NT2/D1 (cell line): ENCODE measurements at regions not wholly inside any gene's neighbourhood (a gene's known extent, or its start where the extent isn't known, plus 50 kb on each side); places are given as distances from the start of the nearest gene placed in this dataset.

Experiments
- DNase-seq: peaks from one replicate; pipeline ENCODE4 v3.0.0-alpha.2; 2011; ENCODE audit warnings: low read depth, low spot score
- H3K27me3 ChIP-seq: 2 replicates; pipeline ENCODE4 v1.6.0; 2011; ENCODE audit warnings: mild to moderate bottlenecking; ENCODE audit not compliant: insufficient read length, insufficient read depth
- H3K36me3 ChIP-seq: 2 replicates; pipeline ENCODE4 v1.6.1; 2011; ENCODE audit warnings: mild to moderate bottlenecking, low read length, mixed read lengths; ENCODE audit not compliant: insufficient read depth, insufficient read length
- H3K4me1 ChIP-seq: 2 replicates; pipeline ENCODE4 v1.5.1; 2011; ENCODE audit not compliant: insufficient read depth, insufficient read length
- H3K4me3 ChIP-seq: 2 replicates; pipeline ENCODE4 v1.5.1; 2011; ENCODE audit warnings: low read depth; ENCODE audit not compliant: insufficient read length
- H3K9ac ChIP-seq: 2 replicates; pipeline ENCODE4 v1.6.0; 2011; ENCODE audit warnings: low read depth; ENCODE audit not compliant: insufficient read length
- H3K9me3 ChIP-seq: 2 replicates; pipeline ENCODE4 v1.5.1; 2011; ENCODE audit warnings: mild to moderate bottlenecking, low read length; ENCODE audit not compliant: insufficient read depth
- SUZ12 ChIP-seq: IDR thresholded peaks from 2 replicates; pipeline ENCODE4 v1.6.1; 2011; ENCODE audit not compliant: insufficient read length, insufficient read depth; ENCODE audit errors: extremely low read depth
- YY1 ChIP-seq: IDR thresholded peaks from 2 replicates; pipeline ENCODE4 v1.6.1; 2011; ENCODE audit not compliant: insufficient read length, insufficient read depth
- ZNF274 ChIP-seq: IDR thresholded peaks from 2 replicates; pipeline ENCODE4 v1.6.1; 2011; ENCODE audit warnings: mild to moderate bottlenecking, low read depth, low read length

DNA sequence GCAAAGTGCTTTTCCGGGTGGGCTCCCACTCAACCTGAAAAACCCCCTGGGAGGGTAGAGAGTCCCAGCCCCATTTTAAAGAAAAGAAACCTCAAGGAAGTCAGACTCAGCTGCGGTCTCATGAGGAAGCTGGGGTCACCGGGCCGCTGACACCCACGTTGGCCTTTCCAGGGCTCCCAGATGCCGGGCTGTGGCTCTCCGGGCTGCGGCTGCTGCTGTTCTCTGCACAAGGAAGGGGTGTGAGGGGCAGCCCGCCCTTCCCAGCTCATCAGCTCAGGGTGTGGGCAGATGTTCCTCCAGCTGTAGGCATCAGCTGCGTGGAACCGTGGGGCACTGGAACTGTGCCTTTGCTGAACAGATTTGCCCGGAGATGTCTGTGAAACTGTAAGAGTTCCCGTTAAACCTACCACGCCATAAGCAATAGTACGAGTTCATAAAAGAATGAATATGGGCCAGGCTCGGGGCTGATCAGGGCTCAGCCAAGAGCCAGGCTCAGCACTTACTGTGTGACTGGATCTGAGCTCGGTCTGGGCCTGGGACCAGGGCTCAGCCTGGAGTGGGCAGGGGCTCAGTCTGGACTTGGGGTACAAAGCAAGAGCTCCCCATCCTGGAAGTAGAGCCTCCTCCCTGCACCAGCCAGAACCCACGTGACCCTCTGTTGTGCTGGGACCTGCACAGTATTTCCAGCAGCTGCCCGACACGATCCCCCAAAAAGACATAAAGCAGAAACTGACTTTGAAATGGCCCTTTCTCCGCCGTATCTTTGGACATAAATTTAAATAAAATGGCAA lies 130.2 kb upstream of the PPP1R26 start:
- Histone ChIP-seq H3K4me3 (no peak overlapping the region), H3K4me1 (peaks cover 13% of the 10 kb centered on the region), H3K9me3 (peaks cover 11% of the 10 kb centered on the region; the same call in 1 of the 2 replicates), H3K9ac (peak overlapping the region; percentile 53), H3K27me3 (no peaks in the 10 kb centered on the region), H3K36me3 (no peaks in the 10 kb centered on the region)
- no peak for DNase-seq
- TF ChIP-seq YY1: no peak
- no peak for TF ChIP-seq SUZ12
- no peak for TF ChIP-seq ZNF274

DNA sequence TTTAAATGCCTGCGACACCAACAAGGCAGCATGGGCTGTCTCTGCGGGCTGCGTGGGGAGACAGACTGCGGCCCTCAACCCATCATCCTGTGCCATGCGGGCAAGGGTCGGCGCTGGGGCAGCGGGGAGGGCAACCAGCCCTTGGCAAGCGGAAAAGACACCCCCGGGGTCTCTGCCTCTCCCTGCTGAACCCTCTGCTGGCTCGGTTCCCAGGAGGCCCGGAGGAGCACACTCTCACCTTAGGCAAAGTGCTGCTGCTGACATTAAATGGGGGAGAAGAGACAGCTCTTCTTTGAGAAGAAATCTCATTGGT lies 129.6 kb upstream of the PPP1R26 start:
- DNase-seq: no peak
- TF ChIP-seq ZNF274 (no peak), SUZ12 (no peak), YY1 (no peak)

GRCh38 chr9:135353935-135354334 lies 125.6 kb upstream of the PPP1R26 start:
- H3K27me3 ChIP-seq: no peaks in the 10 kb centered on the region
- DNase-seq: no peak
- peaks cover 4% of the 10 kb centered on the region for H3K4me1 ChIP-seq
- no peak overlapping the region for H3K9ac ChIP-seq
- peaks cover 11% of the 10 kb centered on the region; the same call in 1 of the 2 replicates for H3K9me3 ChIP-seq
- TF ChIP-seq ZNF274: no peak
- TF ChIP-seq YY1: no peak
- no peak for TF ChIP-seq SUZ12
- no peaks in the 10 kb centered on the region for H3K36me3 ChIP-seq
- H3K4me3 ChIP-seq: no peak overlapping the region

More for the DNA sequence above, 129.6 kb upstream of the PPP1R26 start:
- Histone ChIP-seq H3K27me3 (no peaks in the 10 kb centered on the region), H3K9me3 (peaks cover 11% of the 10 kb centered on the region; the same call in 1 of the 2 replicates), H3K4me3 (no peak overlapping the region), H3K36me3 (no peaks in the 10 kb centered on the region), H3K9ac (no peak overlapping the region), H3K4me1 (peaks cover 13% of the 10 kb centered on the region)

GRCh38 chr9:135355521-135356011 lies 124.0 kb upstream of the PPP1R26 start:
- Histone ChIP-seq H3K36me3 (no peaks in the 10 kb centered on the region), H3K4me1 (peaks cover 3% of the 10 kb centered on the region), H3K27me3 (no peaks in the 10 kb centered on the region), H3K9me3 (peaks cover 11% of the 10 kb centered on the region; the same call in 1 of the 2 replicates), H3K9ac (no peak overlapping the region), H3K4me3 (no peak overlapping the region)
- no peak for DNase-seq
- TF ChIP-seq ZNF274 (no peak), YY1 (no peak), SUZ12 (no peak)

GRCh38 chr9:135356021-135356420 lies 123.6 kb upstream of the PPP1R26 start:
- no peaks in the 10 kb centered on the region for H3K36me3 ChIP-seq
- H3K9me3 ChIP-seq: peaks cover 11% of the 10 kb centered on the region; the same call in 1 of the 2 replicates
- H3K27me3 ChIP-seq: no peaks in the 10 kb centered on the region
- peaks cover 3% of the 10 kb centered on the region for H3K4me1 ChIP-seq
- TF ChIP-seq ZNF274: no peak
- TF ChIP-seq YY1: no peak
- no peak for TF ChIP-seq SUZ12
- DNase-seq: no peak
- H3K9ac ChIP-seq: no peak overlapping the region
- no peak overlapping the region for H3K4me3 ChIP-seq

DNA sequence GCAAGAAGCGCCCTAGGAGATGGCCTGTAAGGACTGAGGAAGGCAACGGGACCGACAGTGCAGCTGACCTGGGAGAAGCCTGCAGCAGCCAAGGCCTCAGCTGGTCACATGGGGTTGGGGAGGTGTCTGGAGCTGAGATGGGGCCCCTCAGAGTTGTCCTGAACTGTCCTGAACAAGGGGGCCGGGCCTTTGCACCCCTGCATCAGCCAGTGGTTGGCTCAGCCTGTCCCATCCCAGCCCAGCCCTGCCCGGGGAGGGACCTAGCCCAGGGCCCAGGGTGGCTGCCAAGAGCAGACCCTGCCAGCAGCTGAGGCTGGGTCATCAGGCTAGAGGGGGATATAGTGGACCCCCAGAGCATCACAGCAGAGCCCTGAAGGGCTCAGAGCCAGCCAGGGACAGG lies 122.8 kb upstream of the PPP1R26 start:
- Histone ChIP-seq H3K4me3 (no peak overlapping the region), H3K27me3 (no peaks in the 10 kb centered on the region), H3K4me1 (peaks cover 3% of the 10 kb centered on the region), H3K36me3 (no peaks in the 10 kb centered on the region), H3K9me3 (peaks cover 5% of the 10 kb centered on the region; the same call in 1 of the 2 replicates), H3K9ac (no peak overlapping the region)
- no peak for TF ChIP-seq ZNF274
- no peak for TF ChIP-seq YY1
- TF ChIP-seq SUZ12: no peak
- DNase-seq: no peak

GRCh38 chr9:135357863-135358551 lies 121.6 kb upstream of the PPP1R26 start:
- DNase-seq: no peak
- Histone ChIP-seq H3K36me3 (no peaks in the 10 kb centered on the region), H3K4me1 (peaks cover 3% of the 10 kb centered on the region), H3K4me3 (no peak overlapping the region), H3K9ac (no peak overlapping the region), H3K27me3 (no peaks in the 10 kb centered on the region), H3K9me3 (peaks cover 6% of the 10 kb centered on the region; the same call in 1 of the 2 replicates)
- TF ChIP-seq ZNF274 (no peak), YY1 (no peak)
